HG02884 (cell line): ENCODE measurements at regions not wholly inside any gene's neighbourhood (a gene's known extent, or its start where the extent isn't known, plus 50 kb on each side); places are given as distances from the start of the nearest gene placed in this dataset.
"Not testable (repeated sequence)": the region's sequence is repeated elsewhere in the genome, so short reads cannot be mapped to it uniquely, and the experiment has no call there.

ENCODE experiments used
- ATAC-seq: cut with Tn5 transposase; IDR thresholded peaks from one replicate; pipeline ENCODE4 v1.9.1; 2021; ENCODE audit warnings: mild to moderate bottlenecking, moderate library complexity; ENCODE audit not compliant: unreplicated experiment

GRCh38 chr3:15903164-15903563 is 105.4 kb upstream of the ANKRD28 start:
- ATAC-seq = no peak

- no peak for ATAC-seq
Measured at GRCh38 chr3:15903759-15904720, 106.3 kb upstream of the ANKRD28 start.

GRCh38 chr3:15905041-15905440 is 107.3 kb upstream of the ANKRD28 start:
- no peak for ATAC-seq

- ATAC-seq = not testable (repeated sequence)
Measured at GRCh38 chr3:15907403-15907802, 109.6 kb upstream of the ANKRD28 start.

GRCh38 chr3:15918988-15919387 is 121.2 kb upstream of the ANKRD28 start:
- no peak for ATAC-seq

GRCh38 chr3:15919971-15920370 is 122.2 kb upstream of the ANKRD28 start:
- no peak for ATAC-seq

- no peak for ATAC-seq
Measured at GRCh38 chr3:15923640-15924405, 126.0 kb upstream of the ANKRD28 start.

GRCh38 chr3:15924914-15925313 is 127.1 kb upstream of the ANKRD28 start:
- no peak for ATAC-seq

- no peak for ATAC-seq
Measured at GRCh38 chr3:15926871-15927270, 129.1 kb upstream of the ANKRD28 start.

- ATAC-seq = no peak
Measured at GRCh38 chr3:15927969-15928368, 130.2 kb upstream of the ANKRD28 start.

GRCh38 chr3:15929944-15930571 is 132.3 kb upstream of the ANKRD28 start:
- no peak for ATAC-seq

GRCh38 chr3:15932348-15933300 is 134.8 kb upstream of the ANKRD28 start:
- no peak for ATAC-seq

GRCh38 chr3:15933439-15934139 is 135.8 kb upstream of the ANKRD28 start:
- ATAC-seq = no peak

GRCh38 chr3:15934389-15935195 is 136.8 kb upstream of the ANKRD28 start:
- no peak for ATAC-seq

- no peak for ATAC-seq
Measured at GRCh38 chr3:15936312-15936711, 138.5 kb upstream of the ANKRD28 start.

GRCh38 chr3:15940641-15941040 is 142.9 kb upstream of the ANKRD28 start:
- no peak for ATAC-seq

- ATAC-seq = not testable (repeated sequence)
Measured at GRCh38 chr3:15941457-15941856, 143.7 kb upstream of the ANKRD28 start.

GRCh38 chr3:15941958-15942357 is 144.2 kb upstream of the ANKRD28 start:
- ATAC-seq = no peak

GRCh38 chr3:15942462-15942861 is 144.7 kb upstream of the ANKRD28 start:
- ATAC-seq = no peak
